IPS DF 6.9 (cell line): ENCODE measurements at regions not wholly inside any gene's neighbourhood (a gene's known extent, or its start where the extent isn't known, plus 50 kb on each side); places are given as distances from the start of the nearest gene placed in this dataset.

ENCODE experiments used
- DNase-seq: peaks from one replicate; pipeline ENCODE4 v3.0.0-alpha.2; 2013; ENCODE audit warnings: low read depth, low spot score
- H3K27ac ChIP-seq: one replicate; pipeline ENCODE4 v1.5.1; 2013; ENCODE audit warnings: low read length, control low read depth
- H3K27me3 ChIP-seq: 2 replicates; pipeline ENCODE4 v1.6.1; 2013; ENCODE audit warnings: mild to moderate bottlenecking, low read length; ENCODE audit not compliant: control insufficient read depth, insufficient read depth
- H3K36me3 ChIP-seq: 2 replicates; pipeline ENCODE4 v1.6.1; 2013; ENCODE audit warnings: low read length; ENCODE audit not compliant: control insufficient read depth, insufficient read depth
- H3K4me1 ChIP-seq: 2 replicates; pipeline ENCODE4 v1.6.1; 2013; ENCODE audit warnings: low read length; ENCODE audit not compliant: control insufficient read depth, insufficient read depth
- H3K4me3 ChIP-seq: 2 replicates; pipeline ENCODE4 v1.5.1; 2013; ENCODE audit warnings: mild to moderate bottlenecking, low read length
- H3K9me3 ChIP-seq: 2 replicates; pipeline ENCODE4 v1.6.1; 2013; ENCODE audit warnings: low read length, inconsistent platforms; ENCODE audit not compliant: control insufficient read depth, insufficient read depth
- WGBS: extraction: QIAGEN DNeasy Blood & Tissue Kit; methylation state at CpG from one replicate; pipeline ENCODE4 v1.1.7; 2013; ENCODE audit warnings: mixed read lengths, missing lambda C conversion rate; ENCODE audit not compliant: insufficient read length, insufficient coverage; 5-methylcytosine and 5-hydroxymethylcytosine counted together

DNA sequence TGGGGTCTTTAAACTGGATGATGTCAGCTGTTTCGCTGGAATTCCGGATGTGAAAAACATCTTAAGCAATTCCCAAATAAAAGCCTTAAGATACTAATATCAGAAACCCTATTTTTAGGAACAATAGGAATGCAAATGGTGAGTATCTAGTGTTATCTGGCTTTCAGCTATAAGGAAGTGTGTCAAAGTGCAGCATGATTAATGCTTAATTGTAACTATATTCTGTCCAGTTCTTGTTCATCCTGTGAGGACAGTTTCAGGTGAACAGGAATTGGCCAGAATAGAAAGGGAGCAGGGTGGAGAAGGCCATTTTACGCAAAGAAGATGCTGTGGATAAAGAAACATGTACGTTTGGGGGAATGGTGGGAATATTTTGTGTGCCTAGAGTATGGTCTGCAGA, 108.2 kb downstream of the RASSF10 start:
- no peak for DNase-seq
- Histone ChIP-seq H3K4me1 (peaks cover 4% of the 10 kb centered on the region; the same call in 1 of the 2 replicates), H3K27ac (no peak overlapping the region), H3K4me3 (no peak overlapping the region), H3K27me3 (no peaks in the 10 kb centered on the region), H3K9me3 (no peaks in the 10 kb centered on the region), H3K36me3 (no peaks in the 10 kb centered on the region)
- no CpG with 5 or more reads among the region's 4 CpGs for WGBS

- Histone ChIP-seq H3K27ac (no peak overlapping the region), H3K4me3 (no peak overlapping the region), H3K36me3 (no peaks in the 10 kb centered on the region), H3K9me3 (no peaks in the 10 kb centered on the region), H3K27me3 (no peaks in the 10 kb centered on the region), H3K4me1 (peaks cover 4% of the 10 kb centered on the region; the same call in 1 of the 2 replicates)
- DNase-seq = no peak
- WGBS = no CpG with 5 or more reads among the region's 5 CpGs
Measured at GRCh38 chr11:13118194-13118593, 109.1 kb downstream of the RASSF10 start.

DNA sequence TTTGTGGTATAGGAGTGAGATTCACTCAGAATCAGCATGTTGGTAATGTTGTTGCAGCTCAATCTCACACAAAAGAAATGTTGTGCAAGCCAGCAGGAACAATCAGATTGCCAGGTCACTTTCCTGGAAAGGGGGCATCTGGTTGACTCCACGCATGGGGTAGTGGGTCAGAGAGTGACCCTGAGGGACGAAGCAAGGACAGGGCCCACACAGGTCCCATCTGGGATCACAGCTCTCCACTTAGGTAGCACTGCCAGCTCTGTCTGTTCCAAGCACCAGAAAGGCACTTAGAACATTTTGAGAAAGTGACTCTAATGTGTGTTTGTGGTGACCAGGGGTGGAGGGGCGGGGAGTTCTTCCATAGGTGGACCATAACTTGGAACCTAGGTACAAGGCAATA, 109.5 kb downstream of the RASSF10 start:
- Histone ChIP-seq H3K36me3 (no peaks in the 10 kb centered on the region), H3K4me1 (peaks cover 4% of the 10 kb centered on the region; the same call in 1 of the 2 replicates), H3K9me3 (no peaks in the 10 kb centered on the region), H3K27me3 (no peaks in the 10 kb centered on the region), H3K4me3 (no peak overlapping the region), H3K27ac (no peak overlapping the region)
- no CpG with 5 or more reads among the region's 3 CpGs for WGBS
- no peak for DNase-seq

GRCh38 chr11:13119361-13119760, 110.2 kb downstream of the RASSF10 start:
- no peaks in the 10 kb centered on the region for H3K9me3 ChIP-seq
- H3K27ac ChIP-seq = no peak overlapping the region
- H3K36me3 ChIP-seq = no peaks in the 10 kb centered on the region
- WGBS = no CpG with 5 or more reads among the region's 2 CpGs
- no peaks in the 10 kb centered on the region for H3K27me3 ChIP-seq
- H3K4me3 ChIP-seq = no peak overlapping the region
- peaks cover 4% of the 10 kb centered on the region; the same call in 1 of the 2 replicates for H3K4me1 ChIP-seq
- DNase-seq = no peak

DNA sequence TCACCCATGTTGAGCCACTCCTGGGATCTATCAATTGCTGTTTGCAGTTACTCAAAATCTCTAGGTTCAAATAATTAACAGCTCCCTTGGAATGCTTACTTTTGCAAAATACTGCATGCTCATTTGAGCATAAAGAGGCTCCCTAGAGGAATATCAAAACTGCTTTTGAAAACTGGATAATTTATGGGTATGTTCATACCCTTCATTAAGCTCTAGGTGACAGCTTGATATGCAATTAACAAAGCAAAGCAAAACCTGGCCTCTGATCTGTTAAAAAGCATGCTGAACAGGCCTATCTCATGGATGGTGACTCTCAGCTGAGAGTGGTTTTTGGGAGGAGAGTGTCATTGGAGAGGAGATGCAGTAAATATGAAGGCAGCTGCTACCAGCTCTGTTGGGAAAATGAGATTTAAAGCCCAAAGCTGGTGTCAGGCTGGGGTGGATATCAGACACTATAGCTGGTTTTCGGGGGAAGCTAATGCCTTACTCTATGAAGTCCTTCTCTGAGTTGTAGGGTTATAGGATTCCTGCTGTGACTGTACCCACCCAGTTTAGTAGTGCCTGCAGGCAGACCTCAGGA, 110.9 kb downstream of the RASSF10 start:
- no peak overlapping the region for H3K27ac ChIP-seq
- no CpG with 5 or more reads among the region's 1 CpG for WGBS

DNA sequence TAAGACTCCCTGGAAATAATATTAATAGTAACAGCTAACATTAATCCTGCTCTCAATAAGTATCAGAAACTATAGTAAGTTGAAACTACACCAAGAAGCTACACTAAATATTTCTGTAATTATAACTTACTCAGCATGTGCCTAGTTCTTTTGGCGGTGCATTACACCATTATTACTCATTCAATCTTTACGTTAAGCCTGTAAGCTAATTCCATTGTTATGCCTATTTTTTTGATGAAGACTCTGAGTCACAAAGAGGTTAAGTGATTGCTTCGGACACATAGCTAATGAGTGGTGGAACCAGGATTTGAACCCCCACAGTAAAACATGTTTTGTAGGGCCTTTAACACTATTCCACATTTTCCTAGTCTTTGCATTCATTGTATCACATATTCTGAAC, 111.6 kb downstream of the RASSF10 start:
- peaks cover 1% of the 10 kb centered on the region; the same call in 1 of the 2 replicates for H3K4me1 ChIP-seq
- H3K4me3 ChIP-seq = no peak overlapping the region
- H3K9me3 ChIP-seq = no peaks in the 10 kb centered on the region
- WGBS = no CpG with 5 or more reads among the region's 3 CpGs
- DNase-seq = no peak
- H3K27ac ChIP-seq = no peak overlapping the region
- no peaks in the 10 kb centered on the region for H3K36me3 ChIP-seq
- no peaks in the 10 kb centered on the region for H3K27me3 ChIP-seq

More for the DNA sequence above, 110.9 kb downstream of the RASSF10 start:
- peaks cover 1% of the 10 kb centered on the region; the same call in 1 of the 2 replicates for H3K4me1 ChIP-seq
- no peak for DNase-seq
- H3K9me3 ChIP-seq = no peaks in the 10 kb centered on the region
- no peaks in the 10 kb centered on the region for H3K36me3 ChIP-seq
- H3K27me3 ChIP-seq = no peaks in the 10 kb centered on the region
- no peak overlapping the region for H3K4me3 ChIP-seq

DNA sequence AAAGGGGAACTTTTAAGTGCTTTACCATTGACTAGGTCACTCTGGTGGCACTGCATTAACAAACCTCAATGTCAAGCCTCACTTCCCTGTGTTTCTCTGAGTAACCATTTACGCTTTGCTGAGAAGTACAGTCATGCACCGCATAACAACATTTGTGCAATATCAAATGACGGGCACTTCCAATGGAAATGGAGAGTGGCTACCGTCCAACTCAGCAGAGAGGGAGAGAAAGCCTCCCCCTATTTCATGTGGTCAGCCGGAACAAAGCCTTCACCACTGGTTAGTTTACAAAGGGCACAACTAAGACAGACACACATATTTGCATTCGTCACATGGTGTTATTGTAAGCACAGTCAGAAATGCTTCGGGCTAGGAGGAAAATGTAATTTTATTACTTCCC, 117.3 kb downstream of the RASSF10 start:
- Histone ChIP-seq H3K27ac (no peak overlapping the region), H3K4me1 (no peaks in the 10 kb centered on the region), H3K4me3 (no peak overlapping the region), H3K27me3 (no peaks in the 10 kb centered on the region), H3K9me3 (no peaks in the 10 kb centered on the region), H3K36me3 (no peaks in the 10 kb centered on the region)
- no CpG with 5 or more reads among the region's 7 CpGs for WGBS
- no peak for DNase-seq

GRCh38 chr11:13127161-13127560, 118.0 kb downstream of the RASSF10 start:
- no peaks in the 10 kb centered on the region for H3K27me3 ChIP-seq
- WGBS = no CpG with 5 or more reads among the region's 2 CpGs
- DNase-seq = no peak
- no peaks in the 10 kb centered on the region for H3K4me1 ChIP-seq
- no peak overlapping the region for H3K4me3 ChIP-seq
- H3K36me3 ChIP-seq = no peaks in the 10 kb centered on the region
- H3K9me3 ChIP-seq = no peaks in the 10 kb centered on the region
- H3K27ac ChIP-seq = no peak overlapping the region

DNA sequence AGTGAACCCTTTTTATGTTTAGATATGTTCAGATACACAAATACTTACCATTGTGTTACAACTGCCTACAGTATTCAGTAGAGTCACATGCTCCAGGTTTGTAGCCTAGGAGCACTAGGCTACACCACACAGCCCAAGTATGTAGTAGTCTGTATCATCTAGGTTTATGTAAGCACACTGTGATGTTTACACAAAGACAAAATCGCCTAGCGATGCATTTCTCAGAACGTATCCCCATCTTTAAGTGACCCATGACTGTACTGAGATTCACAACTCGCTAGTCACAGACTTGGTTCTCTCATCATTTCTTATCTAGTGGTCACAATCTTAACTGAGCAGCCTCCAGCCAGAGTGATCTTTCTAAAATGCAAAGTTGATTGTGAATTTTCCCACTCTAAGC, 119.2 kb downstream of the RASSF10 start:
- Histone ChIP-seq H3K36me3 (no peaks in the 10 kb centered on the region), H3K9me3 (no peaks in the 10 kb centered on the region), H3K4me3 (no peak overlapping the region), H3K27ac (no peak overlapping the region), H3K4me1 (no peaks in the 10 kb centered on the region), H3K27me3 (no peaks in the 10 kb centered on the region)
- WGBS = no CpG with 5 or more reads among the region's 4 CpGs
- no peak for DNase-seq

GRCh38 chr11:13134066-13134465, 125.0 kb downstream of the RASSF10 start:
- H3K27ac ChIP-seq = no peak overlapping the region

DNA sequence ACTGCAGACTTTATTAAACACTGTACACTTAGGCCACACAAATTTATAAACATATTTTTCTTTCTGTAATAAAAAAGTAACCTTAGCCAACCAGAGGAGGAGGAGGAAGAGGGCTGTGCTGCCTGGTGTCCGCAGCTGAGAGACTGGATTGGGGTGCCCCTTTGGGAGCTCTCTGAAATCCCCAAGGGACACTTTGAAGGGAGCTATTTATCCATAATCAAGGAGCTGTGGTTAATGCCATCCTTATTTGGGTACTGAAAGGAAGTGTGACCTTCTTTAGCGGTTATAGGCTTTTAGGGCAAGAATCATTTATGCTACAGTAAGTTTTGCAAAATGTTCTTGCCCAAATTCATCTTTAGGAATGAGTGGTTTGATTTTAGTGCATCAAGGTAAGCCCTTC, 125.8 kb downstream of the RASSF10 start:
- Histone ChIP-seq H3K4me1 (no peaks in the 10 kb centered on the region), H3K4me3 (no peak overlapping the region), H3K27me3 (no peaks in the 10 kb centered on the region), H3K27ac (no peak overlapping the region), H3K36me3 (no peaks in the 10 kb centered on the region), H3K9me3 (no peaks in the 10 kb centered on the region)
- WGBS = no CpG with 5 or more reads among the region's 2 CpGs
- no peak for DNase-seq

More at GRCh38 chr11:13134066-13134465, 125.0 kb downstream of the RASSF10 start:
- Histone ChIP-seq H3K27me3 (no peaks in the 10 kb centered on the region), H3K9me3 (no peaks in the 10 kb centered on the region), H3K4me1 (no peaks in the 10 kb centered on the region), H3K36me3 (no peaks in the 10 kb centered on the region), H3K4me3 (no peak overlapping the region)
- no CpG with 5 or more reads among the region's 3 CpGs for WGBS
- no peak for DNase-seq
